ENCODE measurements at regions not wholly inside any gene's neighbourhood (a gene's known extent, or its start where the extent isn't known, plus 50 kb on each side); places are given as distances from the start of the nearest gene placed in this dataset.

DNA sequence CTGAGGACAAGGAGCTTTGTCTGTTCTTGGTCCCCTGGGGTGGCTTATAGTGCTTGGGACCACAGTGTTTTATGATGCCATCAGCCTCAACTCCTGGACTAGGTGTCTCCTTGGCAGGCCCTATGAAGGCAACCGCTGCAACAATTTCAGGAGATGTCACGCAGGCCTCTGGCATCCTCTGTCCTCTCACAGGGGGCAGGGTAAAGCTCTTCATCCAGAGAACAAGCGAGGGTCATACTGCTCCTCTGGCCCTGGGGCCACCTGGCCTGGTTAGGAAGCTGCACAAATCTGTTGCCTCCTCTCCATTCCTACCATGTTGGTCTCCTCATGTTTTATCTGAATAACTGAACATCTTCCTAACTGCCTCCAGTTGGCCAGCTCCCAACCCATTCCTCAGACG, 148.9 kb upstream of the SPEF2 start:
- TF ChIP-seq CEBPB (IDR thresholded peaks at IDR 0.05; ENCODE audit: low read depth) = no peak
- no peak for TF ChIP-seq CTCF (IDR thresholded peaks at IDR 0.05 in 2 of 3, conservative IDR thresholded peaks at IDR 0.05 in 1 of 3; ENCODE audit: borderline replicate concordance in 1 of 3, insufficient read depth in 1 of 3, low read depth in 2 of 3, low read length in 2 of 3)
- TF ChIP-seq, protein P1, sequence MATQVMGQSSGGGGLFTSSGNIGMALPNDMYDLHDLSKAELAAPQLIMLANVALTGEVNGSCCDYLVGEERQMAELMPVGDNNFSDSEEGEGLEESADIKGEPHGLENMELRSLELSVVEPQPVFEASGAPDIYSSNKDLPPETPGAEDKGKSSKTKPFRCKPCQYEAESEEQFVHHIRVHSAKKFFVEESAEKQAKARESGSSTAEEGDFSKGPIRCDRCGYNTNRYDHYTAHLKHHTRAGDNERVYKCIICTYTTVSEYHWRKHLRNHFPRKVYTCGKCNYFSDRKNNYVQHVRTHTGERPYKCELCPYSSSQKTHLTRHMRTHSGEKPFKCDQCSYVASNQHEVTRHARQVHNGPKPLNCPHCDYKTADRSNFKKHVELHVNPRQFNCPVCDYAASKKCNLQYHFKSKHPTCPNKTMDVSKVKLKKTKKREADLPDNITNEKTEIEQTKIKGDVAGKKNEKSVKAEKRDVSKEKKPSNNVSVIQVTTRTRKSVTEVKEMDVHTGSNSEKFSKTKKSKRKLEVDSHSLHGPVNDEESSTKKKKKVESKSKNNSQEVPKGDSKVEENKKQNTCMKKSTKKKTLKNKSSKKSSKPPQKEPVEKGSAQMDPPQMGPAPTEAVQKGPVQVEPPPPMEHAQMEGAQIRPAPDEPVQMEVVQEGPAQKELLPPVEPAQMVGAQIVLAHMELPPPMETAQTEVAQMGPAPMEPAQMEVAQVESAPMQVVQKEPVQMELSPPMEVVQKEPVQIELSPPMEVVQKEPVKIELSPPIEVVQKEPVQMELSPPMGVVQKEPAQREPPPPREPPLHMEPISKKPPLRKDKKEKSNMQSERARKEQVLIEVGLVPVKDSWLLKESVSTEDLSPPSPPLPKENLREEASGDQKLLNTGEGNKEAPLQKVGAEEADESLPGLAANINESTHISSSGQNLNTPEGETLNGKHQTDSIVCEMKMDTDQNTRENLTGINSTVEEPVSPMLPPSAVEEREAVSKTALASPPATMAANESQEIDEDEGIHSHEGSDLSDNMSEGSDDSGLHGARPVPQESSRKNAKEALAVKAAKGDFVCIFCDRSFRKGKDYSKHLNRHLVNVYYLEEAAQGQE (IDR thresholded peaks at IDR 0.05; ENCODE audit: low read depth) = no peak
- TF ChIP-seq POLR2A (IDR thresholded peaks at IDR 0.05; ENCODE audit: borderline replicate concordance, extremely low read depth, insufficient read depth, insufficient read length) = no peak
- no peak for TF ChIP-seq SP1 (IDR thresholded peaks at IDR 0.05; ENCODE audit: low read depth)
- TF ChIP-seq RAD21 (IDR thresholded peaks at IDR 0.05; ENCODE audit: low read depth) = no peak
- no peak for TF ChIP-seq EZH2 (IDR thresholded peaks at IDR 0.05)
- TF ChIP-seq ZNF274 (IDR thresholded peaks at IDR 0.05; ENCODE audit: low read depth, low read length) = no peak
- no peak for TF ChIP-seq SRF (IDR thresholded peaks at IDR 0.05; ENCODE audit: low read depth)
- TF ChIP-seq, protein P2, sequence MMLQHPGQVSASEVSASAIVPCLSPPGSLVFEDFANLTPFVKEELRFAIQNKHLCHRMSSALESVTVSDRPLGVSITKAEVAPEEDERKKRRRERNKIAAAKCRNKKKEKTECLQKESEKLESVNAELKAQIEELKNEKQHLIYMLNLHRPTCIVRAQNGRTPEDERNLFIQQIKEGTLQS (IDR thresholded peaks at IDR 0.05) = no peak

Data from HCT116 (cell line).